GM19397 (cell line): ENCODE measurements at regions not wholly inside any gene's neighbourhood (a gene's known extent, or its start where the extent isn't known, plus 50 kb on each side); places are given as distances from the start of the nearest gene placed in this dataset.

Experiments
- ATAC-seq: cut with Tn5 transposase; IDR thresholded peaks from one replicate; pipeline ENCODE4 v1.9.1; 2021; ENCODE audit warnings: mild to moderate bottlenecking, moderate library complexity; ENCODE audit not compliant: unreplicated experiment

DNA sequence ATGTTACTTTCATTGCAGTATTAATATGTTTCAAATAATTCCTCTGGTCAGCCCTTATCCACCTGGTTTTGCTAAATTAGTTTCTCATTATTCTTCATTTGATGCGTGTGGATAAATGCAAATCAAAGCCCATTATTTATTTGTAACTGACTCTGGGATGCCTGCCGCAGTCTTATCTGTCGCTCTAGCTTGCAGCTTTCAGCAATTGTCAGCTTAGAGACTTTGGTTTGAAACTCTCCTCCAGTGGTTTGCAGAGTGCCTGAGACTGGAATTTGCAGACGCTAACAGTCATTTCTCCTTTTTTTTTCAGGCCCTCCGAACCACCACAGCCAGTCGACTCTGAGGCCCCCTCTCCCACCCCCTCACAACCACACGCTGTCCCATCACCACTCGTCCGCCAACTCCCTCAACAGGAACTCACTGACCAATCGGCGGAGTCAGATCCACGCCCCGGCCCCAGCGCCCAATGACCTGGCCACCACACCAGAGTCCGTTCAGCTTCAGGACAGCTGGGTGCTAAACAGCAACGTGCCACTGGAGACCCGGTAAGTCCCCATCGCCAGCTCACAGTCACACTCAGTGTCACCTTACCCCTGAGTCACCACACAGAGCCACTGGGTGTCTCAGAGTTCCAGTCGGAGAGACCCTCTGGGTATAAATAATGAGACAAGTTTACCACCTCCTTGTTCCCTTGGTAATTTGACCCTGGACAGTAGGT is 339.0 kb upstream of the WWC1 start:
- ATAC-seq = no peak

DNA sequence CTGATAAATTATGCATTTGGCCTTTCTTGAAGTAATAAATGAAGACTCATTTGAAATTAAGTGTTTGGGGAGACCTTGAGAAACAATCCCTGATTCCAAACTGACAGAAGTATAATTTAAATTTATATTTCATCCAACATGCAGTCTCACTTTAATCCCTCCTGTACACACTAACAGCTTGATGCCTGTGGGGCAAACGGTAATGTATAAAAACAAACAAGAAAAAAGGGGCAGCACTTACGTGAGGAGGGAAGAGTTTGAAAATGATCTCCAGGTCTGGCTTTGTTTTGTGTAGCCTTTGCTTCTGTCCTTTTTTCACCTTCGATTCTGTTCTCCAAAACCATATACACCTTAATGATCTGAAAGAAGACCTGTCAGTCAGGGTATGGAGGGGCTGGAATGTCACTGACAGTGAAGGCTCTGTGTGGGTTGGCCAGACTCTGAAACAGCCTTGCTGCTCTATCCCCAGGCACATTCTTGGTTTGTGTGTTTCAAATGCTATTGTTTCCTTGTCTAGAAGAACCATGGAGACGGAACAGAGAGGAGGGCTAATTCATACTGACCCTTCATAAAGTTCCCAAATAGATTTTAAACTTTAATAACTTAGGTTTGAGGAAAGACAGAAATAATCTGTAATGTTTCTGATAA is 338.2 kb upstream of the WWC1 start:
- ATAC-seq = no peak

DNA sequence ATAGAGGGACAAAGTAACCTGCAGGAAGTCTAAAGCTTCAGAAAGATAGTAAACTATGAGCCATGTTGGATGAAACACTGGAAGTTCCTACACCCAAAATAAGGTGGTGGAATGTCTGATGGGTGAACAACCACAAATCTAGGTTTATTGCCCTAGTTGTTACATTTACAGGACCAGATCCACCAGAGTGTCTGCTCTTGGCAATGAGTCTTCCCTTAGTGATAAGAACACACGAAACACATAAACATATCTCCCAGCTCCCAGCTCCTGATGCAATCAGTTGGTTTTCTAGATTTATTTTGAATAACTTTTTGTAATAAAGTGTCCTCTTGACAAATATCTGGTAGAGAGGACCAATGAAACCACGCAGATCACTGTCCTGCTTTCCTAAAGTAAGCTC is 329.7 kb upstream of the WWC1 start:
- no peak for ATAC-seq

DNA sequence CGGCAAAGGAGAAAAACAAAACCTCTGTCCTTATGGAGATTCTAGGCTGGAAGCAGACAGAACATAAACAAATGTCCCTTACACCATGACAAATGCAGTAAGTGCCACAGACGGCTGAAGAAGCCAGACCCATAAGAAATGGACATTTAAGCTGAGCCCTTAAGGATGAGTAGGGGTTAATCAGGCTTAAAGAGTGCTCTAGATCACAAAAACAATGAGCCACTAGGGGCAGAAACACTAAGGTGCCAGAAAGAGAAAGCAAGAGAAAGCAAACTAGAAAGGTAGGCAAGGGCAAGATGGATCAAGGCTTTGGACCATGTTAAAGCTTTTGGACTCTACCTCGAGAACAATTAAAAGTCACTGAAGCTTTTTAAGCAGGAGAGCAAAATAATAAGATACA is 326.9 kb upstream of the WWC1 start:
- ATAC-seq = no peak

DNA sequence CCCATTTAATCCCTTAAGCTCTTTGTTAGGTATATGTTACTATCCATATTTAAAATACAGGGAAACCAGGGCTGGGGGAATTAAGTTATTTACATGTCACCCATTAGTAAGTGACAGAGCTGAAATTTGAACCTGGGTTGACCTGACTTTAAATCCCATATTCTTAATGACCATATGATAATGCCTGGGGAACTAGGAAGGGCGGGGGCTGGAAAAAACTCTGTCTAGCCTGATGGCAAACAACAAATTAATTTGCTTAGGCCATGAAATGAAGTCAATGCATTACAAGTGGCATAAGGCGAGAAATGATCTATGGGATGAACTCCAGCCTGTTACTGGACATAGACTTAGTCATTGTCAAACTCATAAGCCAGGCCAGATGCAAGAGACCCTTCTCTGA is 325.7 kb upstream of the WWC1 start:
- no peak for ATAC-seq

DNA sequence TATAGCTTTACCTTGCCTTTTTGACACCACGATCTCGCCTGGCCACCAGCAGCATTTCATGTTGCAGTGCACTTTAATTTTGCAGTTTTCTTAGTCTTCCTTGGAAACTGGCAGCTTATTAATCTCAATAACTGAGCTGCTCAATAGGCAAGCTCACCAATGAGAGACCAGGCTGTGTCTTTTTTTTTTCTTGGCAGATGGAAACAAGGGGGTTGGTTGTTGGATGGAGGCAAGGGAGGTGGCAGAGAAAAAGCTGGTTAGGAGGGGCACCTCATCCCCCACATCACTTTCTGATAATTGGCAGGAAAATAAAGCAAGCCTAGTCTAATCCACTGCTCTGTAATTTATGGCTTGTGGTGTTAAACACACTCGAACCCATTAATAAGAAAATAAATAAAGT is 324.5 kb upstream of the WWC1 start:
- no peak for ATAC-seq

DNA sequence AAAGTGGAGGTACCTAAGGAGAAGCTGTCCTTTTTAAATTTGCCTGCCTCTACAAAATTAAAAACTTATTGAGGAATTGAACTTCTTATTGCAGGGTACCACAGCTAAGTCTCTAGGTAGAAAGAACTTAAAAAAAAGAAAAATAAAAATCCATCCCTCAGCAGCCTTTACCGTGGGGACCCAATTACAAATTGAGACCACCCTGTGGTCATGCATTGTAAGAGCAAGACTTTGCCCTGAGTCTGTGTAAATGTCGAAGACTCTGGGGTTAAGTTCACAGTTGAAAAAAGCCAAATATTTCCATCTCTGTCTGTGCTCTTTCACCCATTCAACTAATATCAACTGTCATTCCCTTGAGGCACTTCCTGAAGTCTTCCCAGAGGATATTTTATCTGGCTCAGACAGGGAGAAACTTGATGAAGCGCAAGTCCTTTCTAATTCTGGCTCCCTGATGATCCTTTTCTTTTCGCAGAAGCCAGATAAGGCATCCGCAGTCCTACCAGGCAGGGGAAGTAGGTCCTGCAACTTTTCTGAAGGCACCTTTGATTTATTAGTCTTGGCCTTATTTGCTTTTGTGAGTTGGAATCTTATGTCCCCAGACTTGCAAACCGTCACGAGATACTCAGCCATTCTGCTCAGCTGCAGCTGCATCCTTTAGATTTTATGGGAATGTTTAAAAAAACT is 323.8 kb upstream of the WWC1 start:
- no peak for ATAC-seq

DNA sequence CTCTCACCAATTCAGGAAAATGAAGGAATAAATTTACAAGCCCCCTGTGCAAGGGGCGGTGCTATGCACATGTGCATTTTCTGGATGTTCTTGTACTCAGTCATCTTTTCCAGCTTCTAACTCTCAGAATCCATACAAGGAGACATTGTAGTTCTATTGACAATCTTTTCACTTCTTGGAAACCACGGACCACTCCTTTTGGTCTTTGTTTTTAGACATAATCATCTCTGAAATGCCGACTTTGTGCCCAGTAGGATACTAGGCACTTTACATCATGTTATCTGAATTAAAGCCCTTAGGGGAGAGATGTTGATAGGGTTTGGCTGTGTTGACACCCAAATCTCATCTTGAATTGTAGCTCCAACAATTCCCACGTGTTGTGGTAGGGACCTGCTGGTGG is 322.6 kb upstream of the WWC1 start:
- ATAC-seq = no peak

DNA sequence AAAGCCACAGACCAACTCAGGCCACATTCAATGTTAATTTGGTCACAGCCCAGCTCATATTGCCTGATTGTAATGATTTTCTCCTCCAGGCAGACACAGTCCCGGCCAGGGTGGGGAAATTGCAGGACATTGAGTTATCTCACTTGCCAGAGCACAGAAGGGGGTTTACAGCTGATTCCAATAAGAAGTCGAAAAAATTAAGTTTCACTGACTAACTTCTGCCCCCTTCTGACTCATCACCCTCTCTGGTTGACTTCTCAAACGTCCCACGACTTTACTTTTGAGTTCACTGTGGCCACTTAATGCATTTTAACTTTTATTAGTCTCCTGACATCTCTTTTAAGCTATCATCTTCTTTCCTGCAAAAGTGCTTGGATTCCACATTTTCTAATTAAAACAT is 321.4 kb upstream of the WWC1 start:
- no peak for ATAC-seq

DNA sequence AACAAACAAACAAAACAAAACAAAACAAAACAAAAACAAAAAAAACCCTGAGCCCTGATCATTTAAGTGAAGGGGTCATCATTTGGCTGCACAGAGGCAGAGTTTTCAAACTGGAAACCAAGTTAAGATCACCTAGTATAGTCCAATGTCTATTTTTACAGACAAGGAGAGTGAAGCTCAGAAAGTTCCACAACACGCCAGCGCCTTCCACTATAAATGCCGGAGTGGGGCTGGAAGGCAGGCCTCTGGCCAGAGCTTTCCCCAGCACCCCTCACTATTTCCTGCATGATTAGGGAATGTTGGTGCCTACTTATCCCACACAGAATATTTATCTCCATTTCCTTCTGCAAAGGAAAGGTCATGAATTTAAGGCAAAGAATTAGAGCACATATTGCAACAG is 319.7 kb upstream of the WWC1 start:
- ATAC-seq = no peak

DNA sequence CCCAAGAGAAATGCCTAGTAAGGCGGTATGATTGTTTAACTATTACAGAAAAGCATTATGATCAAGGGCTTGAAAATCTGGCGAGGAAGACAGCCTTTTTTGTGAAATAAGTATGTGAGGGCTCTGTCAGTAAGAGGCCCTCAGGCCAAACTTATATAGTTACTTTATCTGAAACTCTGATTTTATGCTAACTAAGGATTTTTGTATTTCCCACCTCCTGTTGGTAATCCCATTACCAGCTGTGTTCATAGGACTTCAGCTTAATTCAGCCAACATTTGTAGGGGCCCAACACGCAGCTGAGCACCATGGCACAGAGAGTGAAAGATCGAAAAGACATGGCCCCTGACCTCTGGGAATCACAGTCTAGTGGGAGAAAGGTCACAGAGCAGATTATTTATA is 318.3 kb upstream of the WWC1 start:
- no peak for ATAC-seq

DNA sequence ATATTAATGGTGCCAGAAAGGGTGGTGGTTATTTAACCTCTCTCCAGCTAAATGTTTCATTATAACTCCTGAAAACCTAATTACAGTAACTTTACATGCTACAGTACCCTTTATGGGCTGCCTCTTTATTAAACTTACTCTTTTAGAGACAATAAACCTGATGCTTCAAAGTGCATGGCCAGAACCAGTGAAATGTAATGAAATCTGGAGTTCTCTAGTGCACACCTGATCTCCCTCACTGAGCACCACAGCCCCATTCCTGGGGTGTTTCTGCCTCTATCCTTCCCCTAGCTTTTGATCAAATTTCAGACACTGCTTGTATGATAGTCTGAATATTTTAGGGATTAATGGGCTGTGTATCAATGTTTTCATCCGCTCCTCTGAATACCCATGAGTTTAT is 306.5 kb upstream of the WWC1 start:
- no peak for ATAC-seq

DNA sequence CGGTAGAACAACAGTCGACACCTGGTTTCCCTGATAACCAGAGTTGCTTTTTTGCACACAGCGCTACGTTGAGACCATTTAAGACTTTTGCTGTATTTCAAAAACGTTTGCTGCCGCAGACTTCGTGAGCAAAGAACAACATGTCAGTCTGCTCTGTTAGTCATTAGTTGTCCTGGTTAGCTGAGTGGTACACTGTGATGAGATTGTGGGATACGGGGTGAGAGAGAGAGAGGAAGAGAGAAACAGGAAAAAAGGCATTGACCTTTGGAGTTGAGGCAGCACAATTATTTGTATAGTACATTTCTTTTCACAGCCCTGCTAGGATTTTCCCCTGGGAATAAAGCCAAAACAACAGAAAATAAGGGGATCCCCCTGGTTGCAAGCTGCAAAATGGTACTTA is 306.1 kb upstream of the WWC1 start:
- ATAC-seq = no peak

DNA sequence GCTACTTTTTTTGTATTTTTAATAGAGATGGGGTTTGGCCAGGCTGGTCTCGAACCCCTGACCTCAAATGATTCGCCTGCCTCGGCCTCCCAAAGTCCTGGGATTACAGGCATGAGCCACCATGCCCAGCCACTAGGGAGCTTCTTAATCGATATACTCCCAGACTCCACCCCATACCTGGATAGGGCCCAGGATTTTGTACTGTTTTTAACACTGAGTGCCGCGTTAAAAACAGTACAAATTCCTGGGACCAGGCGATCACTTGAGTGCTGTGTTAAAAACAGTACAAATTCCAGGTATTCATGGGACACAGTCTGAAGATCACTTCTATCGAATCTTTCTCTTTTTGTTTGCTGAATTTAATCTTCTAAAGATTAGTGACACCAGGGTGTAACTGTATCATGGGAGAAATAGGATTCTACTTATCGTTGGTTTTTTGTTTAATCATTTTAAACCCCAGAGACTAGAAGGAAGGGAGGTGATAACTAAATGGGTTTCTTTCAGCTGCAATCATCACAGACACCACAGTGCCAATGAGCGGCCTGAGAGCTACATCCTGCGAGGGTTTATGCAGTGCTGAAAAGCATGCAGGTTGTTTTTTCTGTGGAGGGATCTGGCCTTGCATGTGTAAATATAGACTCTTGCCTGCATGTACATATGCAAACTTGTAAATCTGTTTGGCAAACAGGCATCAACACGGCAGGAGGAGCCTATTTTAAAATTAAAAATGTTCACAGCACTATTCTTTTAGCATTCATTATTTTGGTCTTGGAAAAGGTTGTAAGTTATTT is 303.8 kb upstream of the WWC1 start:
- no peak for ATAC-seq

DNA sequence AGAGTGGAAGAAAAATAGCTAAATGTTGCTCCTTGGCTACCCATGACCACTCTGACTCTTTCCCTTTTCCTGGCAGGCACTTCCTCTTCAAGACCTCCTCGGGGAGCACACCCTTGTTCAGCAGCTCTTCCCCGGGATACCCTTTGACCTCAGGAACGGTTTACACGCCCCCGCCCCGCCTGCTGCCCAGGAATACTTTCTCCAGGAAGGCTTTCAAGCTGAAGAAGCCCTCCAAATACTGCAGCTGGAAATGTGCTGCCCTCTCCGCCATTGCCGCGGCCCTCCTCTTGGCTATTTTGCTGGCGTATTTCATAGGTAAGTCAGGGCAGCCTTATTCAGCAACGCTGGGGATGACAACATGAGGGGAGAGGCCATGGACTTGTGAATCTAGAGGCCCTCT is 298.6 kb upstream of the WWC1 start:
- no peak for ATAC-seq

DNA sequence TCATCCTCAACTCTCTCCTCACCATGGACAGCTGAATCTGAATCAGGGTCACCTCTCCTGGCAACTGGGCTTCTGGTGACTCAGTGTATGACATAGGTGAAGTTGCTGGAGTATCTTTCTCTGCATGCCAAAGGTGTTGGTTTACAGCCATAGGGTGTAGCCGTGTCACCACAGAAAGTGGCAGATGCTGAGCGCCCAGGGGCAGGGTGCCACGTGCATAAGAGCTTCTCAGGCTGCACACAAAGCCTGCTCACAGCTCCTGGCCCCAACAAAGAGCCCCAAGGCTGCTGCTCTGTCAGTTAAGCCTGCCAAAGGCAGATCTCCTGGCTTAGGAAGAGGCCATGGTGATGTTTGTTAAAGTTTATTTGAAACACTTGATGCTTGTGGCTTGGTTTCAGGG is 297.7 kb upstream of the WWC1 start:
- ATAC-seq = no peak

DNA sequence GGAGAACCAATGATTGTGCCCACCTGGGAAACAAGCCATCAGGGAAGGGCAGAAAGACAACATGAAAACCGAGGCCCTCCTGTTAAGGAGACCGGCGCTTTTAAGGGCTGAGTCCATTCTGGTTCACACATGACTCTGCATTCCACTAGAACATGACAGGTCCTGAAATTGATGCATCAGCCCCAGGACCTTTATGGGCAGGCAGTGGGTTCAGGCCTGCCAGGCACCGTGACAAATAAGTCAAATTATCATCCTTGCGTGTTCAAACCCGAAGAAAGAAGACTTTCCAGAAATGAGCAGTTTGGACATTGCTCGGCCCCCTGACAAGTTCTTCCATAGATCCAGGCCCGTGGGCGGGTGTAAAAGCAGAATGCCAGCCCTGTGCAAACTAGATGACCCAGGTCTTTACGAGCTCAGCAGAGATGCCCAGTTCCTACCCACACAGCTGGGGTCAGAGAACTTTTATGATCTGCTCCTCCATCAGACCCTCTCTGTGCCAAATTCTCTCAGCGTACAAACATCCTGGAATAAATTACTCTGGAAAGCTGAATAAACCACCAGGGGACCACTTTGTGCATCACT is 295.5 kb upstream of the WWC1 start:
- no peak for ATAC-seq

DNA sequence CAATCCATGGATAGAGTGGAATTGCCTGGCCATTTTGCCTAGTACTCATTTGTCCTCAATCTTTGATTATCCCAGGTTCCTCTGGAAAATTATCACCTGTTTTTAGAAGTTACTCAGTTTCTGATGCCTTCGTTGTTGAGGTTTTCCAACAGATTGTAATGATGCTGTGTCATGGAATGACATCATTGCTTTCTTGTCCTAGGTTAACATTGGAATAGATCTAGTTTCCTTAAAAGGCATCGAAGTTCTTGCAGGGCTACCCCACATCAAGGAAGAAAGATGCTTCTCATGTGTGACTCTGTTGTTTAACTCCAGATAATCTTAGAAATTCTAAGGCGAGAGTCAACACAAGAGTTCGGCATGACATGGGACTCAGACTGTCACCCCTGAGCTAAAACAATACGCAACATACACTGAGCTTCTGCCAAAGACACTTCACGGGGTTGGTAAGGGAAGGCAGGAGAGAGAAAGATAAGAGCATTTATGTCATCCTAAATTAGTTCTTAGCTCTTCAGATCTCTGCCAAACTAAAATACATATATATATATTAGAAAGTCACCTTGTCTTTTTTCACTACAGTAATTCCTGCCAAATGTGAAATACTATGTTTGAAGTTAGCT is 293.2 kb upstream of the WWC1 start:
- ATAC-seq = no peak

DNA sequence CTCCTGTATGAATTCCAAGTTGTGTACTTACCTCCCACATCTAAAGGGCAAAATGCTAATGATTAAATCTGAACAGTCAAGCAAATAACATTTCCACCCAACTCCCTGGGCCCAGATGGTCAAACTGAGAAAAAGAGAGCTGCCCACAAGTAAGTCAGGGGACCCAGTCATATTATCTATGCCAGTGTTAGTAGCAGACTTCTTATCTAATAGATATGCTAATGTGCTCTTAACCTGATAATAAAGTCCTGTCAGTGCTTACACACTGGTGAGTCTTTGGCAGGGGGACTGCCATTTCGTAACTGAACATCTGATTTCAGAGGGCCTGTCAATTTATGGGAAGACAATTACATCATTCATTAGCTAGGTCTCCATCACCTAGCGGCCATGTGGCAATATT is 292.3 kb upstream of the WWC1 start:
- ATAC-seq = no peak

DNA sequence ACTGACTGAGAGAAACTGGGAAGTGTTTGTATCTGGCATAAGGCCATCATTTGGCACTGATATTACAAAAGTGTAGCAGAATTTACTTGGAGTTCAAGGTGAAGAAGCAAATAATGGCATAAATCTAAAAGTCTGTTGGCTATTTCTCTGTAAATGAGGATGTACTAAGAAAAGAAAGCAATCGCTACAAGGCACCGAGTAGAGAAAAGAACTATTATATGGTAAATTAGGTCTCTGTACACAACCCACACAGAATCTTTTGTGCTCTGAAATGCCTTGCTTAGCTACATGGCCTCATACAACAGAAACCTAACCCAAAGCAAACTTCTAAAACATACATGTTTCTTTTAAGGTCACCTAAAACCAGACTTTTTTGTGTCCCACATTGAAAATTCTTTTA is 290.1 kb upstream of the WWC1 start:
- no peak for ATAC-seq

DNA sequence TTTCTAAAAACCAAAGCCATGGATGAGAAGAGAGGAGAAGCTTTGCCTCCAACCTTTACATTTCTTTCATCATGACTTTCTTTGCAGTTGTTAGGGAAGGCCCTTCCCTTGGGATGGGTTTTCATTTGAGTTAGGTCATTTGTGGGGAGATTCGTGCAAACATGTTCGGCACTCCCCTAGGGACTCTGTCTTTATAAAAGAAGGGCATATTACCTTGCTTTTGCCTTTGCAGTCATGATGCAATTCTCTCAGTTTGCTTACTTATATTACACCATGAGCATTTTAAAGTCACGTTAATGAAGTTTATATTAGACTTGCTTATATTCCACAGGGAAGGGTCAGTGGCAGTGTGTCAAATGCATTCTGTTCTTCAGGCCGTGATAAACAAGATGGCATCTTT is 289.3 kb upstream of the WWC1 start:
- no peak for ATAC-seq
